ENCODE measurements at regions not wholly inside any gene's neighbourhood (a gene's known extent, or its start where the extent isn't known, plus 50 kb on each side); places are given as distances from the start of the nearest gene placed in this dataset.

DNA sequence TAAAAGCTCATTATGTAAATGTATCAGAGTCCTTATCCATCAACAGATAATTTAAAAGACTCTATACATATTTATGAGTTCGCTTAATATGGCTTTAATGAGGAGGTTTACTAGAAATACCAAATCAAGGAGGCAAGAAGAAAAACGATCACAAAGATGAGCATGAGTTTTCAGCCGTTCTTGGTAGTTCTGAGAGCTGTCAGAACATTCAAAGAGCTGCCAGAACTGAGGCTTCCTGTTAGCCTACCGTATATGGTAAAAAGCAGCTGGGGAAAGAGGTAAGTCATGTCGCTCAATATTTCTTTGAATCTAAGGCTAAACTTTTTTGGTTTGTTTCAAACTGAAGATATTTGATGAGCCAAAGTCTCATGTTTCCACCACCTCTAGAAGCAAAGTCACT is 115.3 kb upstream of the PLXNC1 start:
- DNase-seq = no peak

GRCh38 chr12:94033784-94034183 is 114.6 kb upstream of the PLXNC1 start:
- no peak for DNase-seq

- DNase-seq = no peak
Observed at GRCh38 chr12:94037444-94037843, 110.9 kb upstream of the PLXNC1 start.

GRCh38 chr12:94038605-94039004 is 109.8 kb upstream of the PLXNC1 start:
- DNase-seq = no peak

- no peak for DNase-seq
Observed at GRCh38 chr12:94039199-94039840, 109.1 kb upstream of the PLXNC1 start.

GRCh38 chr12:94039914-94040313 is 108.5 kb upstream of the PLXNC1 start:
- DNase-seq = no peak

DNA sequence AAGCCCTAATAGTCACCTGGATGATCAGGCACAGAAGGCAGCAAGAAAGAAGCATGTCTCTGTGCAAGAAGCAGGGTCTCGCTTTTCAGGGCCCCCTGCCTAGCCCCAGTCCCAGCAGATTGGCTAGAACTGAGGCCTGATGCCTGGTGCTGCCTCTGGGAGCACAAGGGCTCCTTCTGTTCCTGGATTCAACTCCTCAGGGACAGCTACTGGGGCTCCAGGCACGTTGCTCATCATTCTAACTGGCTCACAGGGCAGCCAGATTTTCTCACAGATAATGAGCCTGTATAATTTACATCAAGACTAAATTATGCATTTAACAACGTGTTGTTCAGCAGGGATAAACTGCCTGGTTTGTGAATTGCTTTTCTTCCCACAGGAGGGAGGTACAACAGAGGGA is 106.5 kb upstream of the PLXNC1 start:
- DNase-seq = no peak

DNA sequence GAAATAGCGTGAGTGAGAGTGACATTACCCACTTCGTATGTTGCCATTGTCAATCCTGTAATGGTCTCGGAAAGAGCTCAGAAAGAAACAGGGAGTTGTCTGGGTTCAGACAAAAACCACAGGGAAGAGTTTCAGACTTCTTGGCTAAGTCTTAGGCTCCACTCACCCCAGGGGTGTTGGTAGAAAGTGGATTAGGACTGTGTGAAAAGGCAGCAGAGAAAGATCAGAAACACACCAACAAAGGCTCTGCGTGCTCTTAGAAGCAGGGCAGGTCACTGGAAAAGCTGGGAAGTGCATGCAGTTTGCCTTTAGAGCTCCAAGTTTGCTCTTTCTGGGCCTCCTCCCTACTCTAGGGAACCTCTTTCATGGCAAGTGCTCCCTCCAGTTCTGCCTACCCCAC is 106.1 kb upstream of the PLXNC1 start:
- DNase-seq = no peak

DNA sequence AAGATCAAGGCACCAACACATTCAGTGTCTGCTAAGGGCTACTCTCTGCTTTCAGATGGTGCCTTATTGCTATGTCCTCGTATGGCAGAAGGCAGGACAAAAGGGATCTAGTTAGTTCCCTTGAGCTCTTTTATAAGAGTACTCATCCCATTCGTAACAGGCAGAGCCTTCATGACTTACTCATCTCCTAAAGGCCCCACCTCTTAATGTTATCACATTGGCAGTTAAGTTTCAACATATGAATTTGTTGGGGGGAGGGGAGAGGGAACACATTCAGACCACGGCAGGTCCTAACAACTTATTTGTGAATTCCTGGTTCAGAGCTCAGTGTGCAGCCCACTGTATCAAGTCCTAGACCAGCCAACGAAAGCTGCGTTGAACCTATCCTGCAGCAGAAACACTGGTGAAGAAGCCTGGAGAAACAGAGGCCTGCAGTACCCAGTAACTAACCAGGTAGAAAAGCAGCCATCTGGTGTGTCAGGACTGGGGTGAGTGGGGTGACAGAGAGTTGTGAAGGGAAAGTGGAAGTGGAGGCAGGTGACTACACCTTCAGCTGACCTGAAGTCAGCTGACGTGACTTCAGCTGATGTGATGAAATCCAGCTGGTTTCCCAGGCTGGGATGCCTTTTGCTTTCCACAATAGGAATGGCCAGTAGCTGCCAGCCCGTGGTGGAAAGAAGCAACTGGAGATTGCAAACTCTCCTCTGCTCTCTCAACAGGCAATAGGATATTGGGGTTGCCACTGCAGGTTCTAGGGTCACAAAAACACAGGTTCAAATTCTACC is 101.6 kb upstream of the PLXNC1 start:
- DNase-seq = no peak

DNA sequence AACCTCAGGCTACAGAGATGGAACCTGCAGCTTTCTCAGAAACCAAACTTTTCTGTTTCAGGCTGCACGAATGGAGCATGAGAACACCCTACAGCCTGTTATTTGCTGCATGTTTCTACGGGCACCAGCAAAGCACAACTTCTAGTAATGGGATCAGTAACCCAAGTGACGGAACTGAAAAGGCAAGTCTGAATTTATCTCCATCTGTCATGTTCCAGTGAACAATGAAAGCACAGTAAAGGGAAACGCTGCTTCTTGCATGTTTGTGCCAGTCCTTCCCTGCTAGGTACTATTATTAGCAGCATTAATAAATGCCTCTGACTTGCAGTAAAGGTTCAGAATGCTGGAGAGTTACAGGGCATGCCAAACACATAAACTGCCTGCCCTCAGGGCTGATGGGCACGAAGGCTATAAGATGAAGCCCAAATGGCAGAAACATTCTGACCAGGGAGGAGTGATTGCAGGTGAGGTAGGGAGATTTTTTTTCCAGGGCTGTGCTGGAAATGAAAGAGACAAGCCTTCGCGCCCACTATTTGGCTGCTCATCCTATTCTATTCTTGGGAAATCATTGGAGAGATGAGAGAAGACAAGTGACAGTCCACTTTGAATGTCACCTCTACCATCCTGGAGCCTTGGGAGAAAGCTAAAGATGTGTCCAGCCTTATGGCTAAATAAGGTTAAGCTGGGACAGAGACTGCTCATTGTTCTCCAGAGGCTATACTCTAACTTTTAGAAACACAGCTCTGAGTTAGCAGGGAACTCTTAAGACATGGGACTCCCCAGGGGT is 100.4 kb upstream of the PLXNC1 start:
- DNase-seq = no peak

- no peak for DNase-seq
Observed at GRCh38 chr12:94048757-94049156, 99.6 kb upstream of the PLXNC1 start.

GRCh38 chr12:94049718-94050117 is 98.7 kb upstream of the PLXNC1 start:
- no peak for DNase-seq

DNA sequence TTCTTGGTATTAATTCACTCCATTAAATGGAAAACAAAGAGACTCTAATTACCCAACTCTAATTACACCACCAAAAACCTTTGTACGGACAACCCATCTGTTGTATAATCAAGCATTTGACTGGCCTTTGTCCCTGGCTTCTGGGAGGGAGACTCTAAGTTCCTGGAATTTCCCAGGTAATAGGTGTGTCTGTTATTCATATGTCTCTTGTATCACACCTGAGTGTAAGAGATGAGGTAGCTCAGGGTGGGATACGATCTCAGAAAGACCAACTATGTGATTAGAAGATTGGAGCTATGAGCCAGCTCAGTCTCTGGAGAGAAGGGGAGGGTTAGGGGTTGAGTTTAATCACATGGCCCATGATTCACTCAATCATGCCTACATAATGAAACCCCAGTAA is 94.7 kb upstream of the PLXNC1 start:
- DNase-seq = no peak

DNA sequence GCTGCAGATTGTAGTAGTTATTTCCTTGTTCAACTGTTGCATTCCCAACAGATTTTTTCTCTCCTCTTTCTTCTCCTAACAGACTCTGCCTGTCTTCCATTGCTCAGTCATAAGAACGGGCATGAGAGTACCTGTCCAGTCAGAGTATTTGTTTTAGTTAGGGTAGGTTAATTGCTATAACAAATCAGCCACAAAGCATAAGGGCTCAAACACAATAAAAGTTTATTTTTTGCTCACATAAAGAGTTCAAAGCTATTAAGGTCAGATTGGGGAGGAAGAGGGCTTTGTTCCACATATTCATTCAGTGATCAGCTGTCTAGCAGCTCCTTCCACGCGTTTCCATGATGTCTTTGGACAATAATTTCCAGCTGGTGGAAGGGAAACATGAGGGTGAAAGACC is 92.8 kb upstream of the PLXNC1 start:
- no peak for DNase-seq

DNA sequence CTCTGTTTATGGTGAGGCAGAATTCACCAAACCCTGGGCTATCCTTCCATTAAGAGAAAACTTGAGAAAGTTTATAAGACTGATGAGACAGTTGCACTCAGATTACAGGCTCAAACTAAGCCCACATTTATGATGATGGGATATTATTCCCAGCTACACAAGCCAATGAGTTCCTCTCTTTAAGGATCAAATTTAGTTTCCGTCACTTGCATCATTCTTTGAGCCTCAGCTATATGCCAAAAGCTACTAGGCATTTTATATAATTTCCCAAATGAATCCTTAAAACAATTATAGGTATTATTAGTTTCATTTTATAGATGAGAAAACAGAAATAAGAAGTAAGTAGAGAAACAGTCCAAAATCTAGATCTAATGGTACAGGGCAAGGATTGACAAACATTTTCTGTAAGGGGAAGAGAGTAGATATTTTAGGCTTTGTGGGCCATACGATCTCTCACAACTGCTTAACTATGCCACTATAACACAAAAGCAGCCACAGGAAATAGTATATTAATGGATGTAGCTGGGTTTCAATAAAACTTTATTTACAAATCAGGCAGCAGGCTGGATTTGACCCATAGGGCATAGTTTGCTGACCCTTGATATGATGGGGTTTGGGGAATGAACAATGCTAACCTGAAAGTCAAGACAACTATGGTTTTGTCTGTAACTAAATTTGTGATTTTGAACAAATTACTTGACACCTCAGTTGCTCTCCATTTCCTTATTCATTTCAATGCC is 91.8 kb upstream of the PLXNC1 start:
- no peak for DNase-seq

DNA sequence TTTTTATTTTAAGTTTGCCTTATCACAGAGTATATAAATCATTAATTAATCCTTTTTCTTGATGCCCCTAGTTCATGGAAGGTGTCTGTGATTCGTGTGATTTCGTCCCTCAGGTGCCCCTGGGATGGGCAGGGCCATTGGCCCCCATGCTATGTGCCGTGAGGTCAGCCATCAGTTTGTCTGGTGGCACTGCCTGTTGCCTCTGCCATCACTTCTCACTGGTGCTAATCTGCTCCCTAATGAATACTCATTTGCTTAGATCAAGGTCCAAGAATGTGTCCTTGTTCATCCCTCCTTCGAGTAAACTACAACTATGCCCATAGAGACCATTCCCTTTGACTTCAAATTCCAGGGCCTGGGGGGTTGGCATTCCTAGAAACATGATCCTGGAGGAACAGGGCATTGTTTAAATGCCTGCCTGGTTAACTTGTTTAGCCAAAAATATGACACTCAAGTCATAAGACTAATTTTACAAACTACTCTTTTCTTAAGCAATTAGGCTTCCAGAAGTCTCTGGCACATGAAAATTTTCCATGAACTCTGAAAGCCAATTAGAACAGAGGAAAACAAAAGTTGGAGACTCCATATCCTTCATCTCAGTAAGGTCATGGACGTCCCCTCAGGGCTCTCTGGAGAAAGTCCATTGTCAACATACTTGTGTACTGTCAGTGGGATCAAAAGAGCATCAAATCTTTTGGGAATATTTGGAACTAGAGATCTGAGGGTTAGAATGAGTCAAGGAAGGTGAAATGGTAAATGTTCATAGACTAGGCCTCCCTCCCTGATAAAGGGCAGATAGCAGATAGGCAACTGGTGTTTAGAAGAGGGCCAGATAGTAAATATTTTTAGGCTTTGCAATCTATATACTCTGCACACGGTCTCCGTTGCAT is 90.9 kb upstream of the PLXNC1 start:
- DNase-seq = no peak

DNA sequence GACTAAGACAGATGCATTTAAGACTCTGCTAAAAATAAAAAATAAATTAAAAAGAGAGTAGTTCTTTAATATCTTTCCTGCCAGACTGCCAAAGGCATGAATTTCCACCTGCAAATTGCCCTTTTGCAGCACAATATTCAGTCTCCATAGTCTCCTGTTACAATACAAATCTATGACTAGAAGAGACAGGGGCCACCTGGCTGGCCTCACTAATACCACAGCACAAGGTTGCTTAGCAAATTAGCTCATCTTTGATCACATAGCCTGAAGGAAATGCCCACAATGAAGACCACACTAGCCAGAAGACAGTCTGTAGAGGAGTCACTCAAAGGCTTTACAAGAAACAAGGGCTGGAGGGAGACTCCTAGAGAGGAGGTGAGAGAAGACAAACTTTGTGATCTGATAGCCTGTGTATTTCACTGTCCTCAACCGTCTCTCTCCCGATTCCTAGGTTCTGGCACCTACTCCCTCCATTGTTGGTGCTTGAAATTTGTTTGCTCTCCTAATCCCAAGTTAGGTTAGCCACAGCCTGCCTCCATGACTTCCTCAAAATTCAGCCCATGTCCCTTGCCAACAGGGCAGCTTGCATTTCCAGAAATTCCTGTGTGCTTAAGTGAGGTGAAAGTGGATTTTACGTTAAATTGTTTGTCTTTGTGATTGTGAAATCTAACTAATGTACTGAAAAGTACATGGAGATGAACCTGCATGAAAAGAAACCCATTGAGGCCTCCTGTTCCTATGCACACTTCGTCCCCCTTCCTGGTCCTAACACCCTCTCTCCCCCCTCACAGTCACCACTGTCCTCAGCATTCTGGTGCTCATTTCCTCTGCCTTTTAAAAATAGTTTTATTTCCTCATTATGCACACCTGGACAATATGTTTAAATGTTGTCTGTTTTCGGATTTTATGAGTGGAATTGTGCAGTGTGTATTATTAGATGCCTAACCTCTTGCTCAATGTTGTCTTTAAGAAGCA is 88.7 kb upstream of the PLXNC1 start:
- DNase-seq = no peak

GRCh38 chr12:94062194-94062593 is 86.2 kb upstream of the PLXNC1 start:
- no peak for DNase-seq

- DNase-seq = no peak
Observed at GRCh38 chr12:94062796-94063635, 85.4 kb upstream of the PLXNC1 start.

DNA sequence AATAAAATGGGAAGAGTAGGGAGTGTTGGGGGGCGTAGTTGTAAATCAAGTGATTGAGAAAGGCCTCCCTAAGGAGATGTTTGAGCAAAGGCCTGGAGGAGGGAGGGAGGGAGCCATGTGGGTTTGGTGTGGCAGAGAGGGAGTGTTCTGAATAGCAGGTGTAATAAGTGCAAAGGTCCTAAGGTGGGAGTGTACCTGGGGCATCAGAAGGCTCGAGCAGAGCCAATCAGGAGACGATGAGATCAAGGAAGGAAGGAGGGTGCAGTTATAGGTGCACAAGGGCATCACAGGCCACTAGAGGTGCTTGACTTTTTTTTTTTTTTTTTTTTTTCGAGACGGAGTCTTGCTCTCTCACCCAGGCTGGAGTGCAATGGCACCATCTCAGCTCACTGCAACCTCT is 77.9 kb upstream of the PLXNC1 start:
- DNase-seq = no peak

All from NCI-H510A (cell line).